Left lobe of liver (tissue), 2 donors: ENCODE measurements at regions not wholly inside any gene's neighbourhood (a gene's known extent, or its start where the extent isn't known, plus 50 kb on each side); places are given as distances from the start of the nearest gene placed in this dataset.

Experiments
- ATAC-seq: fragments of 200-7000 bp; cut with Tn5 transposase; one replicate; pipeline ENCODE4 v1.9.1; 2020; ENCODE audit warnings: mild to moderate bottlenecking, moderate library complexity
- DNase-seq: peaks from one replicate; pipeline ENCODE4 v3.0.0-alpha.2; 2020; ENCODE audit warnings: low spot score
- donor health status: DM: no; HTN: no; CAD: no; lungs with moderate emphysema.
- donor health status: DM: no; HTN: yes; CAD: no.

GRCh38 chr12:65596514-65597091 is 227.7 kb upstream of the HMGA2 start:
- DNase-seq (no peak), ATAC-seq (no peak)

DNA sequence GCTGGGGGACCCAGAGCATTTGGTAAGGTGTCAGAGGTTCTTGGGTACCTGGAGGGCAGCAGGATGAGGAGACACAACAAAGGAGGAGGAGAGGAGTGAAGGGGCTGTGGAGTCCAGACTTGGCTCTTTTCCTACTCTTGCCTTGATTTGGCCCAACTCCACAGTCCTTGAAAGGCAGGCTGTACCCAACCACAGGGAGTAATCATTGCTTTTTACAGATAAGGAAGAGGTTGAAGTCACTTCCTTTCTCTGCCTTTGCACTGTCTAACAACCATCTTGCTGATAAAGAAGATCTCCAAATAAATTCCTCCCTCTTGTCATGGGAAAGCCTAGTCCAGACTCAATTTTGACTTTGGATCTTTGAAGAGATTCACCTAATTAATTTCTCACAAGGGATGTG is 226.8 kb upstream of the HMGA2 start:
- DNase-seq (no peak), ATAC-seq (no peak)

GRCh38 chr12:65598688-65599087 is 225.6 kb upstream of the HMGA2 start:
- ATAC-seq (no peak), DNase-seq (no peak)

DNA sequence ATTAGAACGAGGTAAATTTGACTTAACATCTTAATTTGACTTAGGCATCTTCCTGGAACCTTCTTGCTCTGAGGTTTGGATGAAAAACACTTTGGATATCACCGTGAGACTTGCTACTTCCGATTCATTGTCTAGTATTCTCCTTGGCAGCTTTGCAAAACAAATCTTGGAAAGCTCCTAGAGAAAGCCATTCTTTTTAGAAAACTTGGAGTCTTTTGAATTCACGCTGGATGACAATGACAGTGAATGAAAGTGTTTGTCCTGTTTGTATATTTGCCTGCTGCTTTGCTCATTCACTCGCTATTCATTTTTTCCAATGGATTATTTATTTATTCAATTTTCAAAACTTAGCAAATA is 222.1 kb upstream of the HMGA2 start:
- no peak for DNase-seq
- no peak for ATAC-seq

GRCh38 chr12:65602610-65603295 is 221.5 kb upstream of the HMGA2 start:
- DNase-seq (peak; percentile 56), ATAC-seq (peak; percentile 95)

- peak; percentile 69 for ATAC-seq
- no peak for DNase-seq
Measured at GRCh38 chr12:65603438-65604351, 220.6 kb upstream of the HMGA2 start.

GRCh38 chr12:65605019-65605418 is 219.3 kb upstream of the HMGA2 start:
- DNase-seq (no peak), ATAC-seq (no peak)

DNA sequence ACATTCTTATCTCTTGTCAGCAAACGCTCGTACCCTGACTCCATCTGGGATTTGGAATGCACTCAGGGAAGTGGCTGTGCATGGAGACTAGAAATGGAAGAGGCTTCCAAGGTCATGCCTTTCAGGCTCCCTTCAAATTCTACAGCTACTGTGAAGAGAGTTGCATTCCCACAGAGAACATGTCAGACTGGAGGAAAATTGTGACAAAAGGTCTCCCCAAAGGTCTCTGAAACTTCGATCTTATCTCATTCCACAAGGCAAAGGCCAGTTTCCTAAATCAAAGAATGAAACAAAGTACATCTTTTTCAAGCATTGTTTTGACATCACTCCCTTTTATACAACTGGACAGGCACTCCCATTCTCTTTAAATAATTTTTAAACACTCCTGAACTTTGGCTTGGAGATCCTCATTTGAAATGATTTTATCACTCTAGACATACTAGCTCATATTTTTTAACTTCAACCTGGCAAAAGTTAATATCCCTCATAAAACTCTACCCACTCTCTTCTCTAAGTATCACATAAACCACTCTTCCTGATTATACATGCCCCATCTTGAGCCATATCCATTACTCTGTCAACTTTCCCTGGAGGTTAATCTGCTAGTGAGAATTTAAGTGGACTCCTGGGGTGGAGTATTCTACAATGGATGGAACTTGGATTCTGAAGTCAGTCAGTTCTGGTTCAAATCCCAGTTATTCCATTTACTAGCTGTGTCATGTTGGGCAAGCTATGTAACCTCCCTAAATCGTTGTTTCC is 218.1 kb upstream of the HMGA2 start:
- DNase-seq (no peak), ATAC-seq (no peak)

DNA sequence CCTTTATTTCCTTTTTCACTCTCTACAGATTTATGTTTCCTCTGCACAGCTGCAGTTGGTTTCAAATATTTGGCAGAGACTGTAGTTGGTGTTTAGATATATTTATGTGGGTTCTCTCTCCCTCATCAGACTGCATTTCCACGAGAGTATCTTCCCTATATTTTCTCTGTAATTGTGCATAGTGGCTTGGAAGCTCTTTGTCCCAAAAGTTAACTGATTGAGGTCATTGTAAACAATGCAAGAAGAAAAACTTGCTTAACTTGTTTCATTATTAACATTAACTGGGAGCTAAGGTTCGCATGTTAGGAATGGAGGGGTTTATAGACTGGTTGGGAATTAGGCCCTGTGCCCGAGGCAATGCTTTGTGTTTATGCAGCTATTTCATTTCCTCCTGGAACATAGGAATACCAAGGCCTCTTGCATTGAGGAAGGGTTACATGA is 216.9 kb upstream of the HMGA2 start:
- no peak for DNase-seq
- ATAC-seq = no peak

DNA sequence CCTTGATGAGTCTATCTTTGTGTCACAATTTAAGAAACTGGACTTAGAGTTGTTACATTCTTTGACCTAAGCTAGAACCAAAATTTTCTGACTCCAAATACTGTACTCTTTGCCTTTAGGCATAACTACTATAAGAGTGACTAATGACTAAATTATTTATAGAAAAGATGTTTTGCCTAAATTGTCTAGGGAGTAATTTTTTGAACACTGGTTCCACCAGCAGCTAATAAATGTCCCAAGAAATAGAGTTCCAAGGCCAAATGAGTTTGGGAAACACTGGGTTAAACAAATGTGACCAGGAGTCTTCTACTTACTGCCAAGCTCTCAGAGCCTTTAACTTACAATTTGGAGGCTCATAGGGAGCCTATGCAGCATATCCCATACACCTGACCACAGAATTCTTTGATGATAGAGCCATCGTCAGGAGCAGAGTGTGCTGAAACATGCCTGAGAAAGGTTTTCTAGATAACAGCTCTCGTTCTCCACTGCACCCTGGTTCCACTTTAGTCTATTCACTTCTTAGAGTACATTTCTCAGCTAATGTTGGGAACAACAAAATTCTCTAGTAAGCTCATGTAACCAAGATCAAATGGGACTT is 215.9 kb upstream of the HMGA2 start:
- no peak for ATAC-seq

GRCh38 chr12:65609359-65609771 is 214.9 kb upstream of the HMGA2 start:
- no peak for ATAC-seq
- DNase-seq = no peak

More for the DNA sequence above, 215.9 kb upstream of the HMGA2 start:
- DNase-seq = no peak

DNA sequence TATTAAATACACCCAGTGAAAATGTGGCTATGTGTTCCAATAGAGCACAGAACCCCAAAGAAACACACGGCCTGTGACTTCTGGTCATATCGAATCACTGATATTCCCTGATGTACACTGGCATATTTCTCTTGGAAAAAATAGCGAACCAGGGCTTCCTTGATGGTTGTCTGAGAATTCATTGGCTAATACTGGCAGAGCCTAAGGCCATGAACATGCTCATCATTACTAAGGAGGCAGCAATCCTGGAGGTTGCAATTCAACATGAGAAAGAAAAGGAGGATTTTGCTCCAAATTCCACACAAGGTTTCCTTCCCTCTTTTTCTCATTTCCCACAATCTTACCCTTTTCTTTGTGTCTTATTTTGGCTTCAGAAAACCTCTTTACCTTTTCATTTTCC is 212.9 kb upstream of the HMGA2 start:
- no peak for ATAC-seq
- no peak for DNase-seq

DNA sequence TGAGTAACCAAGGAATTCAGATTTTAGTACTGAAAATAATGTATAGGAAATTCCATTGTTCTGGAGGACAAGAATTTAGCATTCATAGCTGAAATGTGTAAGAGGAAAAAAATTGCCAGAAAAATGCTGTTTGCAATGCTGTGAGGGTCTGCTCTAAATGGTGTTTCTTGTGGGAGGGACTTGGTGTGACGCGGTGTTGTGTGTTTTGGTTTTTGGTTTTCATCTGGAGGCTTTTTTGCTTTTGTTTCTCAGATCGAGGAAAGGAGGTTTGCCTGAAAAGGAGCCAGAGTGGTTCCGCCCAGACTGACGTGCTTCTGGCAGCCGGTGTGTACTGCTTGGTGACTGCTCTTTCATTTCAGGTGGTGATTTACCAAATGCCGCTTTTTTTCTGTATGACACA is 211.8 kb upstream of the HMGA2 start:
- ATAC-seq = no peak
- DNase-seq = no peak

GRCh38 chr12:65613692-65614091 is 210.6 kb upstream of the HMGA2 start:
- DNase-seq = no peak

GRCh38 chr12:65614259-65614889 is 209.9 kb upstream of the HMGA2 start:
- DNase-seq (no peak), ATAC-seq (no peak)

More at GRCh38 chr12:65613692-65614091, 210.6 kb upstream of the HMGA2 start:
- no peak for ATAC-seq

GRCh38 chr12:65615118-65615517 is 209.2 kb upstream of the HMGA2 start:
- ATAC-seq (no peak), DNase-seq (no peak)

GRCh38 chr12:65616022-65616421 is 208.3 kb upstream of the HMGA2 start:
- ATAC-seq (no peak), DNase-seq (no peak)

- DNase-seq = no peak
- no peak for ATAC-seq
Measured at GRCh38 chr12:65618588-65618987, 205.7 kb upstream of the HMGA2 start.

GRCh38 chr12:65619018-65619417 is 205.3 kb upstream of the HMGA2 start:
- ATAC-seq (no peak), DNase-seq (no peak)

DNA sequence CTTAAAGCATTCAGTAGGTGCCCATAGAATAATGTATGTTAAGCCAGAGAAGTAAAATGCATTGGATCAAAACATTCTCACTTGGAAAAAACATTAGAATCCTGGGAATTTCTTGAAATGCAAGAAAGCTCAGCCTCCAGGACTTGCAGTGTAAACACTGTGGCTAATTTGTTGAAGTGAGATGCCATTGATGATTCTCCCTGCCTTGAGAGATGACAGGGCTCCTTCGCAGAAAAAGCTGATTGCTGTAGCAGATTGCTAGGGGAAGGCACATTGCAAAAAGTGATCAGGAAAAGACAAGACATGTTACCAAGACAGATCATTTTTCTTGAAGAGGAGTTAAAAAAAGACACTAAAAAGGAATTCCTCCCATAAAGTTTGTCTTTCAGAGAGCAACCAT is 204.2 kb upstream of the HMGA2 start:
- ATAC-seq (no peak), DNase-seq (no peak)
